ENCODE measurements at regions not wholly inside any gene's neighbourhood (a gene's known extent, or its start where the extent isn't known, plus 50 kb on each side); places are given as distances from the start of the nearest gene placed in this dataset.

- DNase-seq (ENCODE audit: low read depth) (peak; percentile 66), FAIRE-seq (no peak)
- peak overlapping the region; percentile 54 for H3K4me3 Mint-ChIP-seq (ENCODE audit: unreplicated experiment)
- H3K79me2 ChIP-seq (ENCODE audit: insufficient read depth, low read length): no peaks in the 10 kb centered on the region
- H3K4me2 ChIP-seq (ENCODE audit: low read length): no peak overlapping the region
- no peak overlapping the region for H3K27ac ChIP-seq (ENCODE audit: low read depth, low read length)
- H3K36me3 ChIP-seq (ENCODE audit: insufficient read depth, low read length): no peaks in the 10 kb centered on the region
- H3K36me3 Mint-ChIP-seq (ENCODE audit: low read depth, unreplicated experiment): no peaks in the 10 kb centered on the region
- no peak for TF ChIP-seq EZH2 (IDR thresholded peaks at IDR 0.05; ENCODE audit: insufficient read depth, low read length)
- no peak for TF ChIP-seq CTCF (IDR thresholded peaks at IDR 0.05; ENCODE audit: insufficient read depth, low read depth, low read length)
- no peak overlapping the region for H2AFZ ChIP-seq (ENCODE audit: low read depth, low read length)
- no peaks in the 10 kb centered on the region for H3K9me3 Mint-ChIP-seq (ENCODE audit: unreplicated experiment)
- no peaks in the 10 kb centered on the region for H3K27me3 ChIP-seq (ENCODE audit: insufficient read depth, low read length)
- no peak overlapping the region for H3K4me3 ChIP-seq (ENCODE audit: insufficient read depth, low read depth, low read length)
- H3K4me1 Mint-ChIP-seq (ENCODE audit: low read depth, unreplicated experiment): peaks cover 39% of the 10 kb centered on the region
- no peak overlapping the region for H3K9ac ChIP-seq (ENCODE audit: low read length)
- H3K9me3 ChIP-seq (ENCODE audit: insufficient read depth, low read depth, low read length): no peaks in the 10 kb centered on the region
- no peaks in the 10 kb centered on the region for H3K27me3 Mint-ChIP-seq (ENCODE audit: low read depth, unreplicated experiment)
- H3K27ac Mint-ChIP-seq (ENCODE audit: unreplicated experiment): no peak overlapping the region
- peaks cover 15% of the 10 kb centered on the region for H3K4me1 ChIP-seq (ENCODE audit: insufficient read depth, low read length)
- H4K20me1 ChIP-seq (ENCODE audit: insufficient read depth, low read length): no peaks in the 10 kb centered on the region
These were observed 81.2 kb downstream of the SPRY1 start for GRCh38 chr4:123477711-123478209.

GRCh38 chr4:123478859-123479345, 82.3 kb downstream of the SPRY1 start:
- no peak for TF ChIP-seq CTCF (IDR thresholded peaks at IDR 0.05; ENCODE audit: insufficient read depth, low read depth, low read length)
- no peak for TF ChIP-seq EZH2 (IDR thresholded peaks at IDR 0.05; ENCODE audit: insufficient read depth, low read length)
- H3K27ac ChIP-seq (ENCODE audit: low read depth, low read length): no peak overlapping the region
- peaks cover 39% of the 10 kb centered on the region for H3K4me1 Mint-ChIP-seq (ENCODE audit: low read depth, unreplicated experiment)
- no peak overlapping the region for H2AFZ ChIP-seq (ENCODE audit: low read depth, low read length)
- H3K4me2 ChIP-seq (ENCODE audit: low read length): peak overlapping the region; percentile 45
- no peaks in the 10 kb centered on the region for H3K9me3 Mint-ChIP-seq (ENCODE audit: unreplicated experiment)
- no peaks in the 10 kb centered on the region for H4K20me1 ChIP-seq (ENCODE audit: insufficient read depth, low read length)
- no peak overlapping the region for H3K4me3 ChIP-seq (ENCODE audit: insufficient read depth, low read depth, low read length)
- no peak for FAIRE-seq
- no peaks in the 10 kb centered on the region for H3K36me3 ChIP-seq (ENCODE audit: insufficient read depth, low read length)
- H3K9me3 ChIP-seq (ENCODE audit: insufficient read depth, low read depth, low read length): no peaks in the 10 kb centered on the region
- no peak overlapping the region for H3K9ac ChIP-seq (ENCODE audit: low read length)
- peak; percentile 64 for DNase-seq (ENCODE audit: low read depth)
- H3K27ac Mint-ChIP-seq (ENCODE audit: unreplicated experiment): peak overlapping the region; percentile 10
- H3K27me3 ChIP-seq (ENCODE audit: insufficient read depth, low read length): no peaks in the 10 kb centered on the region
- no peaks in the 10 kb centered on the region for H3K36me3 Mint-ChIP-seq (ENCODE audit: low read depth, unreplicated experiment)
- no peaks in the 10 kb centered on the region for H3K27me3 Mint-ChIP-seq (ENCODE audit: low read depth, unreplicated experiment)
- H3K4me3 Mint-ChIP-seq (ENCODE audit: unreplicated experiment): peak overlapping the region; percentile 51
- peaks cover 15% of the 10 kb centered on the region for H3K4me1 ChIP-seq (ENCODE audit: insufficient read depth, low read length)
- no peaks in the 10 kb centered on the region for H3K79me2 ChIP-seq (ENCODE audit: insufficient read depth, low read length)

DNA sequence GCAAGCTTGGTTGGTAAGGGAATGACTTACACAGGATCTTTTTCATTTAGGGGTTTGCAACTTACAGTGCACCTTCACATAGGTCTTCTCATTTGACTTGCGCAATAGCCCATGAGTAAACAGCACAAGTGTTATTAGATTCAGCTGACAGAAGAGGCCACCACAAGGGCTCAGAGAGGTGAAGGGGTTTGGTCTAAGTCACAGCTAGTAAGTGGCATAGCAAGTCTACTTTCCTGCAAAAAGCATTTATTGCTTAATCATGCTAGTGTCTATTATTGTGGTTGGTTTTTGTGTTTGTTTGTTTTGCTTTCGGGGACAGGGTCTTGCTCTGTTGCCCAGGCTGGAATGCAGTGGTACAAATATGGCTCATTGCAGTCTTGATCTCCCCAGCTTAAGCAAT, 83.3 kb downstream of the SPRY1 start:
- Mint-ChIP-seq H3K9me3 (ENCODE audit: unreplicated experiment) (no peaks in the 10 kb centered on the region), H3K4me1 (ENCODE audit: low read depth, unreplicated experiment) (peaks cover 41% of the 10 kb centered on the region), H3K27me3 (ENCODE audit: low read depth, unreplicated experiment) (no peaks in the 10 kb centered on the region), H3K4me3 (ENCODE audit: unreplicated experiment) (no peak overlapping the region), H3K36me3 (ENCODE audit: low read depth, unreplicated experiment) (no peaks in the 10 kb centered on the region), H3K27ac (ENCODE audit: unreplicated experiment) (no peak overlapping the region)
- Histone ChIP-seq H3K9ac (ENCODE audit: low read length) (no peak overlapping the region), H3K27ac (ENCODE audit: low read depth, low read length) (no peak overlapping the region), H3K36me3 (ENCODE audit: insufficient read depth, low read length) (no peaks in the 10 kb centered on the region), H3K4me2 (ENCODE audit: low read length) (no peak overlapping the region), H3K9me3 (ENCODE audit: insufficient read depth, low read depth, low read length) (no peaks in the 10 kb centered on the region), H3K4me3 (ENCODE audit: insufficient read depth, low read depth, low read length) (no peak overlapping the region), H2AFZ (ENCODE audit: low read depth, low read length) (no peak overlapping the region), H3K4me1 (ENCODE audit: insufficient read depth, low read length) (peaks cover 15% of the 10 kb centered on the region), H4K20me1 (ENCODE audit: insufficient read depth, low read length) (no peaks in the 10 kb centered on the region), H3K27me3 (ENCODE audit: insufficient read depth, low read length) (no peaks in the 10 kb centered on the region), H3K79me2 (ENCODE audit: insufficient read depth, low read length) (no peaks in the 10 kb centered on the region)
- TF ChIP-seq EZH2 (IDR thresholded peaks at IDR 0.05; ENCODE audit: insufficient read depth, low read length) (no peak), CTCF (IDR thresholded peaks at IDR 0.05; ENCODE audit: insufficient read depth, low read depth, low read length) (no peak)
- DNase-seq (ENCODE audit: low read depth): no peak
- FAIRE-seq: no peak
